ENCODE measurements at regions not wholly inside any gene's neighbourhood (a gene's known extent, or its start where the extent isn't known, plus 50 kb on each side); places are given as distances from the start of the nearest gene placed in this dataset.
"Not testable (repeated sequence)": the region's sequence is repeated elsewhere in the genome, so short reads cannot be mapped to it uniquely, and the experiment has no call there.

GRCh38 chr4:189660722-189661360 is 279.8 kb upstream of the FRG1 start:
- TF ChIP-seq CTCF (IDR thresholded peaks at IDR 0.05; ENCODE audit: low read depth, low read length, missing control alignments), result no peak
- DNase-seq (ENCODE audit: low read depth), result no peak
- H3K4me3 ChIP-seq (ENCODE audit: low read depth, low read length), result no peak overlapping the region

DNA sequence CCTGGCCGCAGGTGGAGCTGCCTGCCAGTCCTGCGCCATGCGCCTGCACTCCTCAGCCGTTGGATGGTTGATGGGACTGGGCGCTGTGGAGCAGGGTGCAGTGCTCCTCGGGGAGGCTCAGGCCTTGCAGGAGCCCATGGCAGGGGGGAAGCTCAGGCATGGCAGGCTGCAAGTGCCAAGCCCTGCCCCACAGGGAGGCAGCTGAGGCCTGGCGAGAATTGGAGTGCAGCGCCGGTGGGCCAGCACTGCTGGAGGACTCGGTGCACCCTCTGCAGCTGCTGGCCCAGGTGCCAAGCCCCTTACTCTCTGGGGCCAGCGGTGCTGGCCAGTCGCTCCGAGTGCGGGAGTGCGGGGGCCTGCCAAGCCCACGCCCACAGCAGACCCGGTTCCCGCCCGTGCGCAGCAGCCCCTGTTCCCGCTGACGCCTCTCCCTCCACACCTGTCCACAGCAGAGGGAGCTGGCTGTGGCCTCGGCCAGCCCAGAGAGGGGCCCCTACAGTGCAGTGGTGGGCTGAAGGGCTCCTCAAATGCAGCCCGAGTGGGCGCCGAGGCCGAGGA is 275.9 kb upstream of the FRG1 start:
- no peak for TF ChIP-seq CTCF (IDR thresholded peaks at IDR 0.05; ENCODE audit: low read depth, low read length, missing control alignments)
- no peak for DNase-seq (ENCODE audit: low read depth)

GRCh38 chr4:189665712-189666305 is 274.9 kb upstream of the FRG1 start:
- not testable (repeated sequence) for DNase-seq (ENCODE audit: low read depth); H3K4me3 ChIP-seq (ENCODE audit: low read depth, low read length)

More for the DNA sequence above, 275.9 kb upstream of the FRG1 start:
- H3K4me3 ChIP-seq (ENCODE audit: low read depth, low read length), result no peak overlapping the region

- DNase-seq (ENCODE audit: low read depth); H3K4me3 ChIP-seq (ENCODE audit: low read depth, low read length): not testable (repeated sequence)
Measured at GRCh38 chr4:189667386-189667785, 273.3 kb upstream of the FRG1 start.

DNA sequence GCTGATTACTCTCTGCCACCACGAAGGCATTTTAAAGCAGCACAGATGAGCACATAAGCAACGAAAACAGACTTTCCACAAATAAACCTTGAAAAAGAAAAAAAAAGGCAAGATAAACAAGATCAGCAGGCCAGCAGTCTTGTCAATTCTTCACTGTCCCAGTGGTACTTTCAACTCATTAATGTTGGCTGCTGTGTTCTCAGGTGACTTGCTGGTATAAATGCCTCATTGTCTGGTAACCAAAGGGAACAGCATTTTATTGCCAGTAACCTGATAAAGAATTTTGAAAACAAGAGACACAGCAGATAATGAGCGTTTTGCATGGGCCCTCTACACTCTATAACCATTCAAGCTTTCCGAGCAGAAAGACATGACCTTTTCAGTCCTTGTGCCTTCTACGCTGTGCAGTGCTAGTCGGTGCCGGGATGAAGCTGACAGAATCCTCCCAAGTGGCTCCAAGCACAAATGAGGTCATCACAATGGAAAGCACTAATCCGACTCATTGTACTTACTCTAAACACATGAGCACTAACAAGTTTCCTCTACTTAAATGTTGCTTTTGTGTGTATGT is 242.9 kb upstream of the FRG1 start:
- not testable (repeated sequence) for DNase-seq (ENCODE audit: low read depth); H3K4me3 ChIP-seq (ENCODE audit: low read depth, low read length)

- DNase-seq (ENCODE audit: low read depth), result not testable (repeated sequence)
Measured at GRCh38 chr4:189703000-189703399, 237.7 kb upstream of the FRG1 start.

DNA sequence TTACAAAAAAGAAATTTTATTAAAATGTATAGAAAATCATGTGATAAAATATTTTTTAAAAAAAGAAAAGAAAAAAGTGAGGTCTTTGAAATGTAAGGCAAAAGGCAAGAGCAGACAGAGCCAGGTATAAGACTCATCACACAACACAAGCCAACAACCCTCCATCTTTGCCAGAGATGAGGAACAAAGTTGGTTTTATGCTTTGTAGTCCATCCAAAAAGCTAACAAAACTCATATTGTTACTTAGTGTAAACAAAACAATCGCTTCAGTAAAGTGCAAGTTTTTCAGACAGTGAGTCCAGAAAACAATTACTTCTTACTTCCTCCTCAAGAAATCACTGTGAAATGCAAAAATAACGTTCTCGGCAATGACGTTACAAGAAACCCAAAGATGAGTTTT is 233.9 kb upstream of the FRG1 start:
- H3K4me3 ChIP-seq (ENCODE audit: low read depth, low read length); DNase-seq (ENCODE audit: low read depth): not testable (repeated sequence)

More at GRCh38 chr4:189703000-189703399, 237.7 kb upstream of the FRG1 start:
- H3K4me3 ChIP-seq (ENCODE audit: low read depth, low read length), result not testable (repeated sequence)

GRCh38 chr4:189707227-189707626 is 233.4 kb upstream of the FRG1 start:
- not testable (repeated sequence) for DNase-seq (ENCODE audit: low read depth); H3K4me3 ChIP-seq (ENCODE audit: low read depth, low read length)

DNA sequence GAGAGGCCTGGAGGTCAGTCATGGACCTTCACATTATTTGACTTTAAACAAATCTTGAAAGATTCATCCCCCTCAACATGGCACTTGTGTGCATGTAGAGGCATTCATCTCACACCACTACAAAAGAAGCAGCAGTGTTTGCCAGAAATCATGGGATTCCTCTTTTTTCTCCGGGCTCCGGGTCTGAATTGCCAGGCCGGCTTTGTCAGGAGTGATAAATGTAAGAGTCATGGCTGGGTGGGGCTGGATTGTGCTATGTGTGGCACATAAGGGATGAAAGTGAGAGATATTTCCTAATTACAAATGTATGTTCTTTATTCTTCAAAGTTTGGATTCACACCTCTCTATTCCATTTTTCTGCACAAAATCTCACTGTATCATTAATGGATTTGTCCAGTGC is 228.7 kb upstream of the FRG1 start:
- DNase-seq (ENCODE audit: low read depth); H3K4me3 ChIP-seq (ENCODE audit: low read depth, low read length): not testable (repeated sequence)

- DNase-seq (ENCODE audit: low read depth), result not testable (repeated sequence)
Measured at GRCh38 chr4:189721016-189721993, 219.4 kb upstream of the FRG1 start.

GRCh38 chr4:189722324-189723003 is 218.2 kb upstream of the FRG1 start:
- not testable (repeated sequence) for DNase-seq (ENCODE audit: low read depth); H3K4me3 ChIP-seq (ENCODE audit: low read depth, low read length)

More at GRCh38 chr4:189721016-189721993, 219.4 kb upstream of the FRG1 start:
- H3K4me3 ChIP-seq (ENCODE audit: low read depth, low read length), result not testable (repeated sequence)

- DNase-seq (ENCODE audit: low read depth), result not testable (repeated sequence)
Measured at GRCh38 chr4:189727982-189728638, 212.6 kb upstream of the FRG1 start.

GRCh38 chr4:189731989-189732388 is 208.7 kb upstream of the FRG1 start:
- not testable (repeated sequence) for DNase-seq (ENCODE audit: low read depth); H3K4me3 ChIP-seq (ENCODE audit: low read depth, low read length)

More at GRCh38 chr4:189727982-189728638, 212.6 kb upstream of the FRG1 start:
- not testable (repeated sequence) for H3K4me3 ChIP-seq (ENCODE audit: low read depth, low read length)

- DNase-seq (ENCODE audit: low read depth); H3K4me3 ChIP-seq (ENCODE audit: low read depth, low read length): not testable (repeated sequence)
Measured at GRCh38 chr4:189733507-189733906, 207.2 kb upstream of the FRG1 start.

Data from GM12864 (cell line).